Left renal cortex interstitium (tissue), 4 donors: ENCODE measurements at regions not wholly inside any gene's neighbourhood (a gene's known extent, or its start where the extent isn't known, plus 50 kb on each side); places are given as distances from the start of the nearest gene placed in this dataset.
"Not testable (repeated sequence)": the region's sequence is repeated elsewhere in the genome, so short reads cannot be mapped to it uniquely, and the experiment has no call there.

Source experiments
- DNase-seq, 4 donors: peaks; one replicate each; pipeline ENCODE4 v3.0.0-alpha.2; 2013; ENCODE audit warnings: low read depth in 4 of 4, low spot score in 2 of 4, missing footprints in 1 of 4

DNA sequence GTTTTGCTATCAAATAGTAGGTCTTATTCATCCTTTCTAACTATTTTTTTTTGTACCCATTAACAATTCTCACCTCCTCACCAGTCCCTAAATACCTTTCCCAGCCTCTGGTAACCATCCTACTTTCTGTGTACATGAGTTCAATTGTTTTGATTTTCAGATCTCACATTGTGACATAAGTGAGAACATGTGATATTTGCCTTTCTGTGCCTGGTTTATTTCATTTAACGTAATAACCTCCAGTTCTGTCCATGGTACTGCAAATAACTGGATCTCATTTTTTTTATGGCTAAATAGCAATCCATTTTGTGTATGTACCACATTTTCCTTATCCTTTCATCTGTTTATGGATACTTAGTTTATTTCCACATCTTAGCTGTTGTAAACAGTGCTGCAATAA, 181.9 kb upstream of the KIF2B start:
- DNase-seq: no peak

DNA sequence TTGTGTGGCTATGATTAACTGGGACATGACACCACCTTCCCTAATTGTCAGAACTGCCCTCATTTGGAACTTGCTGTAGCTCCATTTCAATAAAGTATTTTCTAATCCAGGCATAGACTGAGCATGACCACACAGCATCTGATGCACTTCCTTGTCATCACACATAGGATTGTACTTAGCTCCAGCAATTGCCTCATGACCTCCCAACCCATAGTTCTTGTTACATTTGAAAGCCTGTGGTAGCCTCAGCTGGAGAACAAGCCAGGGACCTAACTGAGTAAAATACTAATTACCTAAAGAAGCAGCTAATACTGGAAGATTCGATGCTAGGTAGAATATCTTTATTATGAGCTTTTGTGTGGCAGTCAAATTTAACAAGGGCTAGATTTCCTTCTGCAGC, 187.3 kb upstream of the KIF2B start:
- DNase-seq: no peak

DNA sequence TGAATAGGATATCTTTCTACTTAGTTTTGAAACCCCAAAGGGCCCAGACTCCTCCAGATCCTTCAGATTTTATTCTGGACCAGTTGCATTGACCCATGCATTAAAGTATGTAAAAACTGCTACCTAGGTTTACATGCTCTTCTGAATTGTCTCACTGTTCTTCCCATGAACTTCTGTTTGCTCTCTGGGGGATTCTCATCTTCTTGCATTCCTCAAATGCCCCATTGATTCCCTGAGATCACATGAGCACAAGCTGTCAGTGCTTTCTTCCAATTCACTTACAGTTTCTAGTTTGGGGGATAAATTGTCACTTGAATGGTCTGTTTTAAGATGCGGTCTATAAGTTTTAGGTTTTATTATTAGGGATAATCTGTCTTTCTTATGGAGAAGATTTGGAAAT, 188.9 kb upstream of the KIF2B start:
- DNase-seq: no peak

DNA sequence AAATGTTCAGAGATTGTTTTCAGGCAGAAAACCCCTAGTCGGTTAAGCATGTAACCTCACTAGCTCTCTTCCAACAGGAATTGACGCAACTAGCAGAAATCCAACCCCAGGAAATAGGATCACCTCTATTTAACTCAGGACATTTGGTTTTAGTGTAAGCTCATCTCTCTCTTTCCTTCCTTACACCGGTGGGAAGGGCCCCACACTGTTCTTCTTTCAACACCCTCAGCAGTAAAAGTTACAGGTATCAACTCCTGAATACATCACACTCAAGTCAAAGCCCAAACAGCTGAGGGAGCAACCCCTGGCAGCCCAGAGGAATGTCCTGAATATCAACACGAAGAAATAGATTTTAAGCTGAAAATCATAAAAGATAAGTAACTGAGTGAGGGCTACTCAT, 191.2 kb upstream of the KIF2B start:
- no peak for DNase-seq

DNA sequence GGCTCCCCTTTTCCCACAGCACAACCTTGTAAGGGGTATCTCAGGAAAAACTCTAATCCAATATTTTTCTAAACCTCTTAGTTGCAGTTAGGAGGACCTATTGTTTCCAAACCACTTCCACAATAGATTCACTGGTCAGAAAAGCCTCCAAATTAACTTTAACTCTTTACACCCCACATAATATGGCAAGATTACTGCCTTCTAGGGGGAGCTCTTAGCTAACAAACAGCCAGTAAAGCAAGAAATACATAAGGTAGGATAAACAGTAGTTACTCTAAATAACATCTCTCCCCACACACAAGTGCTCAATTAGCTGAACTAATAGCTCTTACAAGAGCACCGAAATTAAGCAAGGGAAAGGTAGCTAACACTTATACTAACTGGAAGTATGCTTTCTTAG, 192.1 kb upstream of the KIF2B start:
- DNase-seq: no peak

DNA sequence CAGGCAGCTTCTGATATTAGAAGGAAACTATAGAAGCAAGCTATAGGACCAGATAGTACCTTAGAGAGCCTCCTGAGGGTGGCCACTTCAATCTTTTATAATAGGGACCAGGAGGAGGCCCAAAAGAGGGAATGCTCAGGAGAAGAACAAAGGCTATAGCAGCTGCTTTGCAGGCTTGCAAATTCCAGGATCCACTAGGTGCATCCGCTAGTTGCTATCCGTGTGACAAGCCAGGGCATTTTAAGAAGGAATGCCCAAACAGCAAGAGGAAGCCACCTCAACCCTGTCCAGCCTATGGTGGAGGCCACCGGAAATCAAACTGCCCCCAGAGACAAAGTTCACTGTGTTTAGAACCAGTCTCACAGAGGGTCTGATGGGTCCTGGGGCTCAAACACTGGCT, 192.6 kb upstream of the KIF2B start:
- DNase-seq: no peak

DNA sequence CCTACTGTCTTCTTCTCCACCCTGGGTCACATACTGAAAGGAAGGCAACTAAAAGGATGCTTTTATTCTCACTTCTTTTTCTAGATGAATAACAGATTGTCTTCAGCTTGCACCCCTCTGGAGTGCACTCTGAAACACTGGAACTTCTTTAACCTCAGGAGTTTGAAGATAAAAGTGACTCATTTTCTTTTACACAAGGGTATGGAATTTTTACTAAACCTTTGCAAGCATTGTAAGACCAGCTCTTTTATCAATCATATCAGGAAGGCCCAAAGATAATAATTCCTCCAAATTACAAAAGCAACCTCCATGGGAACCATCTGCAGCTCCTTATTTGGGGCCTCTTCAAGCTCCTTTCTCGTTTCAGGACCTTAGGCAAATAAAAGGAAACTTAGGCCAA, 193.5 kb upstream of the KIF2B start:
- no peak for DNase-seq

DNA sequence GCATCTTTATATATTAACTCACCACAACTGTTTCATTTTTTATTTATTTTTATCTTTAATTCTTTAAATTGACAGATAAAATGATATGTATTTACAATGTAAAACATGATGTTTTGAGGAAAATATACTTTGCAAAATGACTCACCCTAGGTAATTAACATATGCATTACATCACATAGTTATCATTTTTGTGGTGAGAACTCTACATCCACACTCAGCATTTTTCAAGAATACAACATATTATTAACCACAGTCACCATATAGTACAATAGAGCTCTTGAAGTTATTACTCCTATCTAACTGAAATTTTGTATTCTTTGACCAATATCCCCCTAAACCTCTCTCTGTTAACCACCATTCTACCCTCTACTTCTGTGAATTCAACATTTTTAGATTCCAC, 194.7 kb upstream of the KIF2B start:
- no peak for DNase-seq

DNA sequence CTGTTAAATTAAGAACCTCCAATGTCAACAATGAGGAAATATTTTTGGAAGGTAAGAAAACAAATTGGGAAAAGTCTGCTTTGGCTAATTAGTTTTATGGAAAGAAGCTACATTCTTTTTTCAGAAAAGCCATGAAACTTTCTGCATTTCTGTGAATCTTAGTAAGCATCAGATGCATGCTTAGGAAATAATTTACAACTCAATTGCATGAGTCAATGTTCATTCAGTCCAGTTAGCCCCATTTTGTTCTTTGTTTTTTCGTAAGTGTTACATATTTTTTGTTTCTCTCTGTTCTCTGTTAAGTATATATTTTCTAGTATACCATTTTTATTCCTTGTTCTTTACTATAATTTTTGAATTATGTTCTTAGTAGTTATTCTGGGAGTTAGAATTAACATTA, 195.2 kb upstream of the KIF2B start:
- no peak for DNase-seq

DNA sequence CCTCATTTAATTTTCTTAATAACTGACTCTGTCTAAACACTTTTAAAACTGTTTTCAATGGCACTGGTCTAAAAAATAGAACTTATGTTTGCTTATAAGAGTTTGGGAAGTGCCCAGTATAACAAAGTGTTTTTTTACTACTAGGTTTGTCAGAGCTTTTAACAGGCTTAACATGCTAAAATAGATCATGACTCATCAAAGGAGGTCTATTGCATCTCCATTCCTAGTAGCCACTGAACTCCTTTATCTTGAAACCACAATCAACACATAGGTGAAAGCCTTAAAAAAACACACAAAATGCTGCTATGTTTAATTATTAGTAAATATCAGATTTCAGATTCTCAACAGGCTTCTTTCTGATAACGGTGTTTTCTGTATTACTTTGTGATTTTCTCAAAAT, 196.4 kb upstream of the KIF2B start:
- no peak for DNase-seq

DNA sequence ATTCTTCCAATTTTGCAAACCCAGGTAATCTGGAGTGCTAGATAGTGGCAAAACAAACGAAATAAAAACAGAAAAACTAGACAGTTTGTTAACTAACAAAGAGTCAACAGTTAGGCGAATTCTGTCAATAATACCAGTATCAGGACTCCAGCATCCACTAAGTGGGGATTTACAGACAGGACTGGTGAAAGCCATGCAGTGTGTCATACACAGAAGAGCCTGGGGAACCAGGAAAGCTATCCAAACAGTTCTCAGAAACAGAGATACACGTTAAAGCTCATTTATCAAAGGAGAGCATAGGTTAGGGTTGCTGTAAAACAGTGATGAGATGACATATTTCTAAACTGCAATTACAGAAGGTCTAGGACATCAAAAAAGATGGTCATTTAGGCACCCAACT, 203.7 kb upstream of the KIF2B start:
- no peak for DNase-seq

DNA sequence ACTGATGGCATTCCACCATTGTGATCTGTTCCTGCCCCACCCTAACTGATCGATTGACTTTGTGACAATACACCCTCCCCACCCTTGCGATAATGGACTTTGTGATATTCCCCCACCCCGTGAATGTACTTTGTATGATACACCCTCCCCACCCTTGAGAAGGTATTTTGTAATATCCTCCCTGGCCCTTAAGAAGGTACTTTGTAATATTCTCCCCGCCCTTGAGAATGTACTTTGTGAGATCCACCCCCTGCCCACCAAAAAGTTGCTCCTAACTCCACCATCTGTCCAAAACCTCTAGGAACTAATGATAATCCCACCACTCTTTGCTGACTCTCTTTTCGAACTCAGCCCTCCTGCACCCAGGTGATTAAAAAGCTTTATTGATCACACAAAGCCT, 214.5 kb upstream of the KIF2B start:
- not testable (repeated sequence) for DNase-seq

DNA sequence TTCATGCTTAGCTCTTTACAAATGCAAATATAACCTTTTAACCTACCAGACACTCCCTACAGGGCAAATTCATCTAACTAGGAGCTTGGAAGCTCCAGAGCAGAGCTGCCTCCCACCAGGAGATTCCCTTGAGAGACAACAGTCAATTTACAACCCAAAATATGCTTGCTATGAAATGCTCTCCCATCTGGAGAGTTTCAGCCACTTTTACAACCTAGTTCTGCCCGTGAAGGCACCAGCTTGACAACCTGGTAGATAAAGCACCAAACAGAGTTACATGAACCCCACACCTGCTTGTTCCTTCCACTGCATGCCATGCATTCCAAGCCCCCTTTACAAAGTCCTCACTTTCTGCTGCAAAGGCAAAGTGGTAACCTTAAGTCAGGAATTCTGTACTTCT, 215.3 kb upstream of the KIF2B start:
- DNase-seq: no peak

DNA sequence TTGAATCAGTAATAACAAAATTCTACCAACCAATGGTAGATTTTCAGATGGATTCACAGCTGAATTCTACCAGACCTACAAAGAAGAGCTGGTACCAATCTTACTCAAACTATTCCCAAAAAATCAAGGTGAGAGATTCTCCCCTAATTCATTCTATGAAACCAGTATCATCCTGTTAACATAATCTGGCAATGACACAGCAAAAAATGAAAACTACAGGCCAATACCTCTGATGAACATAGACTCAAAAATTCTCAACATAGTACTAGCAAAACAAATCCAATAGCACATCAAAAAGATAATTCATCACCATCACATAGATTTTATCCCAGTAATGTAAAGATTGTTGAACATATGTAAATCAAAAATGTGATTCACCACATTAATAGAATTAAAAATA, 234.4 kb upstream of the KIF2B start:
- no peak for DNase-seq

DNA sequence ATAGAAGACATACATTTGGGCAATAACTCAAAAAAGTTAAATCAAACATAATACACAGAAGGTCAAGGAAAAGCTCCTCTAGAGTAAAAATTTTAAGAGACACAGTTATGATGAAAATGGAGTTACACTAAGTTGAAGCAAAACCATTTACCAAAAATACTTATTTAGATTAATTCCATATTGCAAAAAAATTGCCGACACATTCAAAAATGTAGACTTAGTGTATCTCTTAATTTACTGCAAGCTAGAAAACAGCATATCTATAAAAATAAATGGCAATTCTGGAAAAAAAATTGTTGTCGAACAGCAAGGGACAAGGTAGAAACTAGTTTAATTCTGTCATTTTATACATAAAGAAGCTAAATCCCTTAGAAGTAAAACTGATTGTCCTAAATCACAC, 248.7 kb upstream of the KIF2B start:
- DNase-seq: no peak

DNA sequence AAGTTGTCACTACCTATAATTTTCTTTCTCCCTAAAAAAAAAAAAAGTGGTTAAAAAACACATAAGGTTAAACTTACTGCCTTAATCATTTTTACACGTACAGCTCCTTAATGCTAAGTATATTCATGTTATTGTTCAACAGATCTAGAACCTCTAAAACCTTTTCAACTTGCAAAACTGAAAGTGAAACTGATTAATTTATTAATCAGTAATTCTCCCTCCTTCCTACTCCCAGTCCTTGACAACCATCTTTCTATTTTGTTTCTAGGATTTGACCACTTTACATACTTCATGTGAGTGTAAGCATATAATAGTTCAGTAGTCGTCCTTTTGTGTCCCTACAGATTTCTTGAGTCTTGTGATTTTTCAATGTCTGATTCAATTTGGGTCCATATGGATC, 251.4 kb upstream of the KIF2B start:
- DNase-seq: no peak

DNA sequence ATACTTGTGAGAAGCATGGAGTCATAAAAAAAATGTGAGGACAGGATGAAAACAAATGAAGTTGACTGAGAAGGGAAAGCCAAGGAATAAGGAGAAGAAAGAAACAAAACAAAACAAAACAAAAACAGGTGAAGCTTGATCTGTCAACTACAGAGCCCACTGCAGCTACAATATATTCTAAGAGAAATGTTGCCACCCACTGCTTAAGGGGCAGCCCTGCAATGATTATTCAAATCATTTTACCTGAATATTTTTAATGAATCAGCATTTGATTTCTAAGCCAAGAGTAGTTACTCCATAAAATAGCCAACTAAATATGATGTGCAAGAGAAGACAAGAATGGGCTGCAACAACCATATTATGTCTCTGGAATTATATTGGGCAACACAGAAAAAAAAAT, 252.0 kb upstream of the KIF2B start:
- DNase-seq: no peak

DNA sequence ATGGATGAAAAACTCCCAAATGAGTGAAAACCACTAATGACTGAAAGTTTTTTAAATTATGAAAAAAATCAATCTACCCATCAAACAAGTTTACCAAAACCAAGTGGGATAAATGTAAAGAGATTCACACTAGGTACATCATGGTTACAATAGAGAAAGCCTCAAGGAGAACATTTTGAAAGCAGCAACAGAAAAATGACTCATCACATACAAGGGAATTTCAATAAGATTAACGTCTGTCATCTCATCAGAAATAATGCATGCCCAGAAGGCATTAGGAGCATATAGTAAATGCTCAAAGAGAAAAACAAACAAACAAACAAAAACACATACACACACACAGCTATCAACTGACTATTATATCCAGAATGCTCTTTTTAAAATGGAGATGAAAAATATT, 261.8 kb upstream of the KIF2B start:
- no peak for DNase-seq

DNA sequence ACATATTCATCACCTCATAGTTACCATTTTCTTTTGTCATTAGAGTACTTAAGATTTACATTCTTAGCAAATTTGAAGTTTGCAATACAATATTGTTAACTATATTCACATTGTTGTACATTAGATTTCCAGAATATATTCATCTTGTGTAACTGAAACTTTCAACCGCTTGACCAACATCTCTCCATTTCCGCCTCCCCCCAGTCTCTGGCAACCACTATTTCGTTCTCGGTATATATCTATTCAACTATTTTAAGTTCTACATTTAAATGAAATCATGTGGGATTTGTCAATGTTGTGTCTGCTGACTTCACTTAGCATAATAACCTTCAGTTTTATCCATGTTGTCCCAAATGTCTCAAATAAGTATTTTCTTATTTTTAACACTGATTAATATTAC, 274.5 kb upstream of the KIF2B start:
- DNase-seq: no peak

DNA sequence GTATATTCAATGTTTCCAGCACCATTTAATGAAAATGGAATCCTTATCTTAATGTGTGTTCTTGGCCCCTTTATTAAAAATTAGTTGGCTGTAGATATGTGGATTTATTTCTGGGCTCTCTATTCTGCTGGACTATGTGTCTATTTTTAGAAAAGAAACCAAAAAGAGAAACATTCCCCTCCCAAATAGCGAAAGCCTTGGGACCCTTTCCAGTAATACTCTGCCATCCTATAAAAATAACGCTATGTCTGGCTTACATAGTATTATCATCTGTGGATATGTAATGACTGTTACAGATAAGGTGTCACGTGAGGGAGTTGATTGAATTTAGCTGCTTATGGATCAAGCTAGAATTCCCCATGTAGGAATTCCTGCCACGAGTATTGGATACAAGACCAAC, 279.3 kb upstream of the KIF2B start:
- no peak for DNase-seq

DNA sequence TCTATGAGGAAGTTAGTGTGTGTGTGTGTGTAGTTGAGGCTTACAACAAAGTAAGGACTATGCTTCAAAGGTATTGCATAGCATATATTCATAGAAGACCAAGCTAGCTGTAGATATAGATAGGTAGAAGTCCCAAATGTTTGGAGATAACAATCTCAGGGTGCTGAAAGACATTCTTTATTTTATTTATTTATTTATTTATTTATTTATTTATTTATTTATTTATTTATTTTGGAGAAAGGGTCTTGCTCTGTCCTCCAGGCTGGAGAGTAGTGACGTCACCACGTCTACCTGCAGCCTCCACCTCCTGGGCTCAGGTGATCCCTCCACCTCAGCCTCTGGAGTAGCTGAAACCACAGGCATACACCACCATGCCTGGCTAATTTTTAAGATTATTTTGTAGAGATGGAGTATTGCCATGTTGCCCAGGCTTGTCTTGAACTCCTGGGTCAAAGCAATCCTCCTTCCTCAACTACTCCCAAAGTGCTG, 284.6 kb upstream of the KIF2B start:
- DNase-seq: no peak

DNA sequence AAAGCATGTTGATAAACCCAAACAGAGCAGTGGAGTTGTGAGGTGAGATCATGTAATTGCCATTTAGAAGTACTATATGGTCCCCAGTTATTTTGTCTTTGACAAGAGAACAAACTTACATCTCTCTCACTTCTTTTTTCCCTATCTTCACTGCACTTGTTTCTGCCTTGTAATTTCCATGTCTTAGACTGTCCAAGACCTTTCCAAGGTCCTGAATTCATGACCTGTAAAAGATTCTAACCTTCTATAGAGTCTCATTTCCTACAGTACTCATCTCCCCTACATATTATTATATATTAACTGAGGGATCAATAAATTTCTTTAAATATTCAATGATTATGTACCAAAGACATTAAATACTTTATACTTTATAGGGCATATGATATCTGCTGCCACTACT, 295.3 kb upstream of the KIF2B start:
- no peak for DNase-seq

DNA sequence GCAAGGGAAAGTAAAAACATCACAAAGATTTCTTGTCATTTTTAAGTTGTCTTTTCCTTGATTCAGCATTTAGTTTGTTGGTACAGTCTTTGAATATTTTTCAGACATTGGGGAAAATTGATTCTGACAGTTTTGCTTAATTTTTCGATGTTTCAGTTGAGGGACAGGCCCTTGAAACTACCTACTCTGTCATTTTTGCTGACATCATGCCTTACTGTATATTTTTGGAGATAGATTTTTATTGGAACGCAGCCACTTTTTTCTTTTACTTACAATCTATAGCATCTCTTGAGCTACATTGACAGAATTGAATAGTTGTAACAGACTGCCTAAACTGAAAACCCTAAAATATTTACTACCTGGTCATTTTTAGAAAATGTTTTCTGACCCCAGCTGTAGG, 297.1 kb upstream of the KIF2B start:
- DNase-seq: no peak

DNA sequence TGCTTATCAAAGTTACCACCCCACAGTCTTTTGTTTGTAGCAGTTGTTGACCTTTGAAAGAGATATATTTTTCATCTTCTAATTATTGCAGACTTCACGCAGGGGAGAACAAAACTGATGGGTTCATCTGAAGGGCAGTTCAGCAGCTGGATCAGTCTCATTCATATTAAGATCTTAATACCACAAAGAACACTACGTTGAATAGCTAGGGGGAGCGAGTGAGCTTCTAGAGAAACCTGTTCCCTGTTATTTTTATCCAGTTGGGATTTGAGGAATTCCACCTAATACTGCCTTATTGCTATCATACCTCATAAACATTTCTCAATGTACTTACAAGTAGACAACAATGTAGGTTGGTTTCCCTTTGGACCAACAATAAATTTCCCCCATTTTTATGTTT, 306.1 kb upstream of the KIF2B start:
- DNase-seq: no peak
